ENCODE measurements at regions not wholly inside any gene's neighbourhood (a gene's known extent, or its start where the extent isn't known, plus 50 kb on each side); places are given as distances from the start of the nearest gene placed in this dataset.

DNA sequence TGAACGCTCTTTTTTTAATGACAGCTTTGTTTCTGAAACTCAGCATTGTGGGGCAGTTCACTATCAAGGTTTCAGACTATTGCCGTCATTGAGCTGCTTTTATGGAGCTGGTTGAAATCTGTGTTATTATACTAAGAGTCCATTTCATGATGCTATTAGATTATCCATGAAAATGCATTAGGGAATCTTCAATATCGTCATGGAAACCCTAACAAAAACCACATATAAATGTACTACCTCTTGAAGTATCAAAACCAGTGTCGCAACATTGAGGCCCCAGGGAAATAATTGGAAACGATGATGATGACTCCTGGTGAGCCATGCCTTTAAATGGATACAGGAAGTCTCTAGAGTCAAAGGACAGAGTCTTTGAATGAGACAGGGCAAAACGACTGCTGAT is 231.6 kb upstream of the CPHXL start:
- TF ChIP-seq CTCF (IDR thresholded peaks at IDR 0.05) (no peak), POLR2A (IDR thresholded peaks at IDR 0.05) (no peak), POLR2AphosphoS5 (IDR thresholded peaks at IDR 0.05) (no peak), EP300 (IDR thresholded peaks at IDR 0.05) (no peak)
